GM23338 (cell line): ENCODE measurements at regions not wholly inside any gene's neighbourhood (a gene's known extent, or its start where the extent isn't known, plus 50 kb on each side); places are given as distances from the start of the nearest gene placed in this dataset.

ENCODE experiments used
- ATAC-seq: fragments of 200-7000 bp; cut with Tn5 transposase; 3 replicates; pipeline ENCODE4 v1.9.1; 2020
- DNase-seq: peaks from one replicate; pipeline ENCODE4 v3.0.0-alpha.2; 2015; ENCODE audit warnings: low spot score
- H2AFZ ChIP-seq: fragments of 200-600 bp; sonication (generic); 2 replicates; pipeline ENCODE4 v1.8.0; 2016; ENCODE audit warnings: antibody characterized with exemption, mild to moderate bottlenecking, moderate library complexity
- H3F3A ChIP-seq: fragments of 200-600 bp; sonication (generic); replicated peaks from 2 replicates; pipeline ENCODE4 v1.8.0; 2017; ENCODE audit warnings: antibody characterized with exemption, mixed run types, low read depth
- H3K27ac ChIP-seq: fragments of 200-600 bp; sonication (generic); 2 replicates; pipeline ENCODE4 v1.6.1; 2016; ENCODE audit warnings: low read depth
- H3K27me3 ChIP-seq: fragments of 200-600 bp; sonication (generic); 2 replicates; pipeline ENCODE4 v1.8.0; 2016; ENCODE audit warnings: mild to moderate bottlenecking, mixed run types, moderate library complexity; ENCODE audit not compliant: insufficient read depth
- H3K36me3 ChIP-seq: fragments of 200-600 bp; sonication (generic); 2 replicates; pipeline ENCODE4 v1.8.0; 2016; ENCODE audit warnings: mild to moderate bottlenecking; ENCODE audit not compliant: insufficient read depth
- H3K4me1 ChIP-seq: fragments of 200-600 bp; sonication (generic); 2 replicates; pipeline ENCODE4 v1.8.0; 2016; ENCODE audit warnings: mild to moderate bottlenecking, moderate library complexity; ENCODE audit not compliant: insufficient read depth
- H3K4me2 ChIP-seq: fragments of 200-600 bp; sonication (generic); 2 replicates; pipeline ENCODE4 v1.7.1; 2017; ENCODE audit warnings: mixed run types
- H3K4me3 ChIP-seq: fragments of 200-600 bp; sonication (generic); 2 replicates; pipeline ENCODE4 v1.6.1; 2016; ENCODE audit warnings: mixed run types
- H3K79me2 ChIP-seq: fragments of 200-600 bp; sonication (generic); replicated peaks from 2 replicates; pipeline ENCODE4 v1.8.0; 2017; ENCODE audit warnings: mild to moderate bottlenecking; ENCODE audit not compliant: insufficient read depth
- H3K9me2 ChIP-seq: fragments of 200-600 bp; sonication (generic); 2 replicates; pipeline ENCODE4 v1.8.0; 2017; ENCODE audit not compliant: insufficient read depth
- H4K20me1 ChIP-seq: fragments of 200-600 bp; sonication (generic); replicated peaks from 2 replicates; pipeline ENCODE4 v1.8.0; 2017; ENCODE audit warnings: mild to moderate bottlenecking; ENCODE audit not compliant: insufficient read depth
- H3K27ac Mint-ChIP-seq: 2 replicates; pipeline ENCODE4 v1.8.0; 2020; ENCODE audit warnings: inconsistent platforms, mild to moderate bottlenecking, moderate library complexity, mixed read lengths
- H3K27me3 Mint-ChIP-seq: 3 replicates; pipeline ENCODE4 v1.8.0; 2022; ENCODE audit warnings: low read depth, mild to moderate bottlenecking, moderate library complexity, mixed read lengths, inconsistent platforms; ENCODE audit not compliant: insufficient read depth, poor library complexity
- H3K36me3 Mint-ChIP-seq: 3 replicates; pipeline ENCODE4 v1.8.0; 2021; ENCODE audit warnings: low read depth, mild to moderate bottlenecking, inconsistent platforms, moderate library complexity, mixed read lengths
- H3K4me1 Mint-ChIP-seq: 3 replicates; pipeline ENCODE4 v1.8.0; 2020; ENCODE audit warnings: mild to moderate bottlenecking, inconsistent platforms, mixed read lengths
- H3K4me3 Mint-ChIP-seq: 3 replicates; pipeline ENCODE4 v1.8.0; 2021; ENCODE audit warnings: moderate library complexity, mild to moderate bottlenecking, inconsistent platforms, mixed read lengths
- H3K9me3 Mint-ChIP-seq: 3 replicates; pipeline ENCODE4 v1.8.0; 2020; ENCODE audit warnings: moderate library complexity, mild to moderate bottlenecking, inconsistent platforms, mixed read lengths
- CTCF ChIP-seq, 2 experiments: fragments of 200-600 bp in 1 of 2; sonication (generic) in 1 of 2; conservative IDR thresholded peaks; 2 replicates each; pipeline versions ENCODE4 v1.5.1 to v1.6.1; 2016 to 2017; ENCODE audit warnings: antibody characterized with exemption in 2 of 2, low read depth in 2 of 2, mild to moderate bottlenecking in 2 of 2, moderate library complexity in 1 of 2
- EZH2 ChIP-seq: fragments of 200-600 bp; sonication (generic); IDR thresholded peaks from one replicate; pipeline ENCODE4 v1.8.0; 2017; ENCODE audit warnings: antibody characterized with exemption, mild to moderate bottlenecking, low read depth; ENCODE audit not compliant: unreplicated experiment
- EZH2phosphoT487 ChIP-seq: fragments of 200-600 bp; sonication (generic); IDR thresholded peaks from one replicate; pipeline ENCODE4 v1.8.1; 2018; ENCODE audit warnings: antibody characterized with exemption; ENCODE audit not compliant: unreplicated experiment
- JUNB ChIP-seq: IDR thresholded peaks from one replicate; pipeline ENCODE4 v1.6.1; 2016; ENCODE audit warnings: antibody characterized with exemption; ENCODE audit not compliant: unreplicated experiment
- POLR2AphosphoS5 ChIP-seq: IDR thresholded peaks from 2 replicates; pipeline ENCODE4 v1.6.1; 2016; ENCODE audit warnings: antibody characterized with exemption, low read depth
- STAT1 ChIP-seq: IDR thresholded peaks from one replicate; pipeline ENCODE4 v1.6.1; 2016; ENCODE audit warnings: antibody characterized with exemption; ENCODE audit not compliant: unreplicated experiment
- ZNF114 ChIP-seq: fragments of 250-450 bp; sonication (Bioruptor Pico); IDR thresholded peaks from 2 replicates; pipeline ENCODE4 v1.5.0; 2020; ENCODE audit warnings: mild to moderate bottlenecking, moderate library complexity
- ZNF331 ChIP-seq: fragments of 250-450 bp; sonication (Bioruptor Pico); IDR thresholded peaks from 2 replicates; pipeline ENCODE4 v1.5.0; 2020; ENCODE audit warnings: low read depth, mild to moderate bottlenecking, moderate library complexity
- ZNF462 ChIP-seq: fragments of 250-450 bp; sonication (Bioruptor Pico); IDR thresholded peaks from 2 replicates; pipeline ENCODE4 v1.5.0; 2020; ENCODE audit warnings: mild to moderate bottlenecking, moderate library complexity

- TF ChIP-seq CTCF (conservative IDR thresholded peaks at IDR 0.05; ENCODE audit: low read depth in 2 of 2) (no peak), ZNF462 (CRISPR knock-in tag) (no peak), POLR2AphosphoS5 (no peak), STAT1 (no peak)
These were observed 188.2 kb downstream of the OMA1 start (continued) for GRCh38 chr1:58358346-58358745.

GRCh38 chr1:58356402-58356801 is 190.1 kb downstream of the OMA1 start:
- Histone ChIP-seq H3K4me3 (no peak overlapping the region), H3K27ac (no peak overlapping the region), H3K4me1 (peaks cover 16% of the 10 kb centered on the region; the same call in 1 of the 2 replicates), H3F3A (no peaks in the 10 kb centered on the region), H3K36me3 (no peaks in the 10 kb centered on the region; the same call in 1 of the 2 replicates), H3K27me3 (no peaks in the 10 kb centered on the region), H3K79me2 (no peaks in the 10 kb centered on the region), H4K20me1 (no peaks in the 10 kb centered on the region), H2AFZ (no peak overlapping the region), H3K9me2 (peaks cover 3% of the 10 kb centered on the region; the same call in 1 of the 2 replicates), H3K4me2 (no peak overlapping the region)
- H3K9me3 Mint-ChIP-seq: no peaks in the 10 kb centered on the region; the same call in 2 of the 3 replicates
- no peaks in the 10 kb centered on the region for H3K36me3 Mint-ChIP-seq
- no peak overlapping the region for H3K4me3 Mint-ChIP-seq
- H3K4me1 Mint-ChIP-seq: peaks cover 21% of the 10 kb centered on the region
- ATAC-seq: no peak
- peaks cover 2% of the 10 kb centered on the region for H3K27me3 Mint-ChIP-seq
- H3K27ac Mint-ChIP-seq: no peak overlapping the region
- no peak for DNase-seq
- no peak for TF ChIP-seq EZH2
- TF ChIP-seq JUNB: no peak
- no peak for TF ChIP-seq EZH2phosphoT487
- TF ChIP-seq ZNF114: no peak
- TF ChIP-seq ZNF462 (CRISPR knock-in tag): no peak
- no peak for TF ChIP-seq ZNF331 (CRISPR knock-in tag)
- TF ChIP-seq STAT1: no peak
